Subcutaneous abdominal adipose tissue (tissue), 5 donors: ENCODE measurements at regions not wholly inside any gene's neighbourhood (a gene's known extent, or its start where the extent isn't known, plus 50 kb on each side); places are given as distances from the start of the nearest gene placed in this dataset.
"Not testable (repeated sequence)": the region's sequence is repeated elsewhere in the genome, so short reads cannot be mapped to it uniquely, and the experiment has no call there.

Experiments used
- H3K27ac ChIP-seq: one replicate; pipeline ENCODE4 v1.7.0; 2013; ENCODE audit warnings: low read depth, mild to moderate bottlenecking, inconsistent platforms, low read length, moderate library complexity
- H3K27me3 ChIP-seq, 5 donors: one replicate each; pipeline ENCODE4 v1.7.0; 2013; ENCODE audit warnings: low read length in 5 of 5, inconsistent platforms in 1 of 5; ENCODE audit not compliant: control insufficient read depth in 5 of 5, insufficient read depth in 4 of 5
- H3K36me3 ChIP-seq, 5 donors: one replicate each; pipeline ENCODE4 v1.7.0; 2013; ENCODE audit warnings: low read length in 5 of 5; ENCODE audit not compliant: control insufficient read depth in 5 of 5, insufficient read depth in 5 of 5
- H3K4me1 ChIP-seq, 5 donors: one replicate each; pipeline ENCODE4 v1.7.0; 2013; ENCODE audit warnings: low read length in 5 of 5, mild to moderate bottlenecking in 3 of 5, moderate library complexity in 1 of 5; ENCODE audit not compliant: control insufficient read depth in 5 of 5, insufficient read depth in 5 of 5
- H3K4me3 ChIP-seq, 5 donors: one replicate each; pipeline ENCODE4 v1.7.0; 2013; ENCODE audit warnings: low read length in 5 of 5, low read depth in 1 of 5
- H3K9ac ChIP-seq, 5 donors: one replicate each; pipeline ENCODE4 v1.7.0; 2013; ENCODE audit warnings: low read length in 5 of 5, mild to moderate bottlenecking in 4 of 5, moderate library complexity in 3 of 5
- H3K9me3 ChIP-seq, 5 donors: one replicate each; pipeline ENCODE4 v1.7.0; 2013; ENCODE audit warnings: low read length in 5 of 5; ENCODE audit not compliant: control insufficient read depth in 5 of 5
- donor health status: healthy.
- donor health status: healthy.
- donor health status: healthy.
- donor health status: healthy.
- donor health status: healthy.

- no peak overlapping the region for H3K27ac ChIP-seq
- H3K4me3 ChIP-seq, result peak overlapping the region in 1 of 5 donors; percentile 39
- H3K9me3 ChIP-seq, result no peaks in the 10 kb centered on the region
- no peak overlapping the region for H3K9ac ChIP-seq
- peaks cover 2 to 20% (median 18%) of the 10 kb centered on the region in 5 donors for H3K4me1 ChIP-seq
- no peaks in the 10 kb centered on the region for H3K27me3 ChIP-seq
- H3K36me3 ChIP-seq, result no peaks in the 10 kb centered on the region
These were observed 260.8 kb downstream of the TTC8 start for GRCh38 chr14:89085231-89085731.

DNA sequence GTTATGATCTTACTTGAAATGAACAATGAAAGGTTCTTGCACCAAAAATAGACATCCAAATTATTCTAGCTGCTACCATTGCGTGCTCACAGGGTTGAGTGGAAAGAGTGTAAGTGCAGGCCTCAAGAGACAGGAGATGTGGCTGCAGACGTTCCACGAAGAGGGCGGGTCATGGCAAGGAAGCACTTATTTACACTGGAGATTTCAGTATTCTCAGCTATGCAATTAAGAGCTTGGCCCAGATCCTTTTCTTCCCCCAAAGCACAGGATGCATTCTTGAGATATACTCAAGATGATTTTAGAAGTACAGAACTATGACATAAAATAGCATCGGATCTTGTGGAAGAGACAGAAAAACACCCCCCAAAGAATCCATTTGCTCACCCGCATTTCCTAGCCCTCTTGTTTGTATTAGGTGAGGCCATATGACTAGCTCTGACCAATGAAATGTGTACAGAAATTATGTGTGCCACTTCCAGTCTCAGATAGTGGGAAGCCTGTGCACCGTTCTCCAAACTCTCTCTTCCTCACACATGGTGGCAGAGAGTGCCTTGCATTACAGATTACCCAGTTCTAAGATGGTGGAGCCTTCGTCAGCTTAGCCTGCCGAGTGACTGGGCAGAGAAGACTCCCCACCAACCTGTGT lies 261.4 kb downstream of the TTC8 start:
- Histone ChIP-seq H3K27me3 (no peaks in the 10 kb centered on the region), H3K4me1 (peaks cover 2 to 20% (median 18%) of the 10 kb centered on the region in 5 donors), H3K9me3 (no peaks in the 10 kb centered on the region), H3K36me3 (no peaks in the 10 kb centered on the region), H3K27ac (no peak overlapping the region), H3K4me3 (peak overlapping the region in 1 of 5 donors; percentile 39), H3K9ac (no peak overlapping the region)

GRCh38 chr14:89088530-89088929 lies 264.1 kb downstream of the TTC8 start:
- Histone ChIP-seq H3K27me3 (no peaks in the 10 kb centered on the region), H3K4me1 (peaks cover 2 to 20% (median 18%) of the 10 kb centered on the region in 5 donors), H3K27ac (no peak overlapping the region), H3K9me3 (peaks cover 0 to 5% (median 2%) of the 10 kb centered on the region in 5 donors), H3K4me3 (no peak overlapping the region), H3K9ac (no peak overlapping the region), H3K36me3 (no peaks in the 10 kb centered on the region)

DNA sequence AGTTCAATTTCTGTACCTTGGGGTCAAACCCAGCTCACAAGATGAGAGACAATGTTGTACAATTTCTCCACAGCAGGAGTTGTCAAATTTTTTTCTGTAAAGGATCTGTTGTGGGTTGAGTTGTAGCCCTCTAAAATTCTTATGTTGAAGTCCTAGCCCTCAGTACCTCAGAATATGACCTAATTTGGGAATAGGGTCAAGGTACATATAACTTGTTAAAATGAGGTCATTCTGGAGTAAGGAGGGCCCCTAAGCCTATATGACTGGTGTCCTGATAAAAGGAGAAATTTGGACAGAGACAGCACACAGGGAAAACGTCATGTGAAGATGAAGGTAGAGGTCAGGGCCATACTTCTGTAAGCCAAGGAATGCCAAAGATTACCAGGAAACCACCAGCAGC lies 264.9 kb downstream of the TTC8 start:
- no peak overlapping the region for H3K9ac ChIP-seq
- H3K27ac ChIP-seq, result no peak overlapping the region
- H3K4me3 ChIP-seq, result no peak overlapping the region
- H3K27me3 ChIP-seq, result no peaks in the 10 kb centered on the region
- H3K4me1 ChIP-seq, result peaks cover 2 to 20% (median 18%) of the 10 kb centered on the region in 5 donors
- H3K36me3 ChIP-seq, result no peaks in the 10 kb centered on the region
- H3K9me3 ChIP-seq, result peaks cover 0 to 5% (median 2%) of the 10 kb centered on the region in 5 donors

GRCh38 chr14:89091781-89092180 lies 267.3 kb downstream of the TTC8 start:
- Histone ChIP-seq H3K27ac (no peak overlapping the region), H3K4me1 (peaks cover 0 to 6% (median 4%) of the 10 kb centered on the region in 5 donors)

DNA sequence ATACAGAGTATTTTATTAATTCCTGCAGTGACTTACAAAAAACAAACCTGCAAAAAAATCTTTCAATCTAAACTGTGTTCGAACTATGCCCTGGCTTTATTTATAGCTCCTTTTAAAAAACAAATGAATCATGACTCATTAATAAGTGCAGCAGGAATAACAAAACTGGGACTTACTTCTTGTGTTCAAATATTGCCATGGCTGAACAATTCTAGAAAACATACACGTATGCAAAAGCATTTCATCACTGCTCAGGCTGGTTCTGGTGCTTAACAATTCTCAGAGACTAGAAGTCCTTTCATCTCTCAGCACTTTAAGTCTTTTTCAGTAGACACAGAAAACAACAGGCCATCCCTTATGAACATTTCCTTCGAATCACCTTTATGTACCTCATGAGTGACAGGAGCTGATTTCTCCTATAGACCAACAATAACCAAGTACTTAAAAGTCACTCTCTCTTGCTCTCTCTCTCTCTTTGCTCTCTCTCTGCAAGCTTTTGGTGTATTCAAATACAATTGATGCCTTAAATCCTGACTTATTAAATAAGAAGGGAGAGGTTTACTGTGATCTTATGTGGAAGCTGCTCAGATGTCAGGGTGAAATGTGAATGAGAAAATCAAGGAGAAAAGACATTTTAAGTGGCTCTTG lies 268.8 kb downstream of the TTC8 start:
- Histone ChIP-seq H3K9me3 (peaks cover 0 to 5% (median 2%) of the 10 kb centered on the region in 5 donors), H3K9ac (no peak overlapping the region), H3K27me3 (no peaks in the 10 kb centered on the region), H3K4me1 (peaks cover 0 to 6% (median under 1%) of the 10 kb centered on the region in 5 donors), H3K4me3 (no peak overlapping the region), H3K27ac (no peak overlapping the region), H3K36me3 (no peaks in the 10 kb centered on the region)

More at GRCh38 chr14:89091781-89092180, 267.3 kb downstream of the TTC8 start:
- no peak overlapping the region for H3K4me3 ChIP-seq
- H3K27me3 ChIP-seq, result no peaks in the 10 kb centered on the region
- no peak overlapping the region for H3K9ac ChIP-seq
- H3K36me3 ChIP-seq, result no peaks in the 10 kb centered on the region
- peaks cover 0 to 5% (median 2%) of the 10 kb centered on the region in 5 donors for H3K9me3 ChIP-seq

GRCh38 chr14:89095036-89095435 lies 270.6 kb downstream of the TTC8 start:
- peaks cover 0 to 5% (median 2%) of the 10 kb centered on the region in 5 donors for H3K9me3 ChIP-seq
- no peaks in the 10 kb centered on the region for H3K4me1 ChIP-seq
- no peaks in the 10 kb centered on the region for H3K27me3 ChIP-seq
- H3K4me3 ChIP-seq, result no peak overlapping the region
- no peaks in the 10 kb centered on the region for H3K36me3 ChIP-seq
- H3K27ac ChIP-seq, result no peak overlapping the region
- H3K9ac ChIP-seq, result no peak overlapping the region

- no peak overlapping the region for H3K4me3 ChIP-seq
- H3K9me3 ChIP-seq, result peaks cover 0 to 5% (median 2%) of the 10 kb centered on the region in 5 donors
- H3K27me3 ChIP-seq, result no peaks in the 10 kb centered on the region
- no peak overlapping the region for H3K27ac ChIP-seq
- H3K36me3 ChIP-seq, result no peaks in the 10 kb centered on the region
- H3K4me1 ChIP-seq, result no peaks in the 10 kb centered on the region
- H3K9ac ChIP-seq, result no peak overlapping the region
These were observed 272.5 kb downstream of the TTC8 start for GRCh38 chr14:89096946-89097345.

DNA sequence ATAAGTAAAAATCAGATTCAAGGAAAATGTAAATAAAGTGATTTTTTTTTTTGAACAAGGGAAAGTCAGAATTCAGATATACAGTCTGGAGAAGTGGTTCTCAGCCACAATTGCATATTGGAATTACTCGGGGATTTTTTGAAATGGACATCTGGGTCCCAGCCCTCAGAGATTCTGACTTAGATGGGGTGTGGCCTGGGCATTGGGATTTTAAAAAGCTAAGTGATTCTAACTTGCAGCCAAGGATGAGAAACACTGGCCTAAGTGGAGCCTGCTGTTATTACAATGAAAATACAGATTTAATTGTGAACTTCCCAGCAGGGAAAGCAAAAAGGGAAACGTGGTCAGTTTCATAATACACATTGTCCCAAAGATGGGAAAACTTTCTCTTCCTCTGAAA lies 273.8 kb downstream of the TTC8 start:
- Histone ChIP-seq H3K27me3 (no peaks in the 10 kb centered on the region), H3K9ac (no peak overlapping the region), H3K36me3 (no peaks in the 10 kb centered on the region), H3K4me1 (no peaks in the 10 kb centered on the region), H3K4me3 (no peak overlapping the region), H3K27ac (no peak overlapping the region), H3K9me3 (no peaks in the 10 kb centered on the region)

GRCh38 chr14:89104171-89104817 lies 279.8 kb downstream of the TTC8 start:
- not testable (repeated sequence) for H3K27me3 ChIP-seq, H3K4me3 ChIP-seq, H3K36me3 ChIP-seq, H3K9me3 ChIP-seq, H3K9ac ChIP-seq, H3K4me1 ChIP-seq, H3K27ac ChIP-seq
